Suprapubic skin (tissue), 3 donors: ENCODE measurements at regions not wholly inside any gene's neighbourhood (a gene's known extent, or its start where the extent isn't known, plus 50 kb on each side); places are given as distances from the start of the nearest gene placed in this dataset.

Source experiments
- POLR2A ChIP-seq, 2 donors: fragments of 450-650 bp; IDR thresholded peaks; one replicate each; pipeline ENCODE4 v1.6.1; 2017; ENCODE audit warnings: antibody characterized with exemption in 2 of 2, mild to moderate bottlenecking in 2 of 2, moderate library complexity in 2 of 2
- TF ChIP-seq, protein P1 (sequence below), 2 donors: fragments of 200-600 bp in 1 of 2; fragments of 450-650 bp in 1 of 2; sonication (generic) in 1 of 2; IDR thresholded peaks; one replicate each; pipeline ENCODE4 v1.5.1; 2016 to 2019; ENCODE audit warnings: antibody characterized with exemption in 2 of 2, mild to moderate bottlenecking in 1 of 2, moderate library complexity in 1 of 2

GRCh38 chr12:75970310-75970709, 61.3 kb downstream of the PHLDA1 start:
- TF ChIP-seq, protein P1, sequence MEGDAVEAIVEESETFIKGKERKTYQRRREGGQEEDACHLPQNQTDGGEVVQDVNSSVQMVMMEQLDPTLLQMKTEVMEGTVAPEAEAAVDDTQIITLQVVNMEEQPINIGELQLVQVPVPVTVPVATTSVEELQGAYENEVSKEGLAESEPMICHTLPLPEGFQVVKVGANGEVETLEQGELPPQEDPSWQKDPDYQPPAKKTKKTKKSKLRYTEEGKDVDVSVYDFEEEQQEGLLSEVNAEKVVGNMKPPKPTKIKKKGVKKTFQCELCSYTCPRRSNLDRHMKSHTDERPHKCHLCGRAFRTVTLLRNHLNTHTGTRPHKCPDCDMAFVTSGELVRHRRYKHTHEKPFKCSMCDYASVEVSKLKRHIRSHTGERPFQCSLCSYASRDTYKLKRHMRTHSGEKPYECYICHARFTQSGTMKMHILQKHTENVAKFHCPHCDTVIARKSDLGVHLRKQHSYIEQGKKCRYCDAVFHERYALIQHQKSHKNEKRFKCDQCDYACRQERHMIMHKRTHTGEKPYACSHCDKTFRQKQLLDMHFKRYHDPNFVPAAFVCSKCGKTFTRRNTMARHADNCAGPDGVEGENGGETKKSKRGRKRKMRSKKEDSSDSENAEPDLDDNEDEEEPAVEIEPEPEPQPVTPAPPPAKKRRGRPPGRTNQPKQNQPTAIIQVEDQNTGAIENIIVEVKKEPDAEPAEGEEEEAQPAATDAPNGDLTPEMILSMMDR (IDR thresholded peaks at IDR 0.05), result no peak
- TF ChIP-seq POLR2A (IDR thresholded peaks at IDR 0.05), result no peak
